GM19238 (cell line): ENCODE measurements at regions not wholly inside any gene's neighbourhood (a gene's known extent, or its start where the extent isn't known, plus 50 kb on each side); places are given as distances from the start of the nearest gene placed in this dataset.

Source experiments
- DNase-seq: peaks from one replicate; pipeline ENCODE4 v3.0.0; 2011; ENCODE audit warnings: low spot score; ENCODE audit not compliant: insufficient read length

- DNase-seq, result no peak
Observed at GRCh38 chr14:76974365-76974764, 54.1 kb downstream of the IRF2BPL start.

GRCh38 chr14:76971549-76971948 is 57.0 kb downstream of the IRF2BPL start:
- DNase-seq, result no peak

GRCh38 chr14:76968621-76969063 is 59.9 kb downstream of the IRF2BPL start:
- no peak for DNase-seq

GRCh38 chr14:76967788-76968187 is 60.7 kb downstream of the IRF2BPL start:
- DNase-seq, result no peak

GRCh38 chr14:76965232-76965631 is 63.3 kb downstream of the IRF2BPL start:
- DNase-seq, result no peak

- DNase-seq, result no peak
Observed at GRCh38 chr14:76964695-76965094, 63.8 kb downstream of the IRF2BPL start.

- no peak for DNase-seq
Observed at GRCh38 chr14:76963372-76963771, 65.1 kb downstream of the IRF2BPL start.

GRCh38 chr14:76962303-76962660 is 66.2 kb downstream of the IRF2BPL start:
- DNase-seq, result no peak

- DNase-seq, result peak; percentile 79
Observed at GRCh38 chr14:76961631-76962302, 66.7 kb downstream of the IRF2BPL start.

- no peak for DNase-seq
Observed at GRCh38 chr14:76958980-76959710, 69.4 kb downstream of the IRF2BPL start.

- DNase-seq, result no peak
Observed at GRCh38 chr14:76958020-76958979, 70.2 kb downstream of the IRF2BPL start.

GRCh38 chr14:76957224-76957891 is 71.2 kb downstream of the IRF2BPL start:
- no peak for DNase-seq

- peak; percentile 48 for DNase-seq
Observed at GRCh38 chr14:76956316-76957090, 72.0 kb downstream of the IRF2BPL start.

- DNase-seq, result no peak
Observed at GRCh38 chr14:76955575-76956315, 72.8 kb downstream of the IRF2BPL start.

- DNase-seq, result no peak
Observed at GRCh38 chr14:76954394-76955190, 73.9 kb downstream of the IRF2BPL start.

GRCh38 chr14:76953311-76953945 is 75.1 kb downstream of the IRF2BPL start:
- DNase-seq, result peak; percentile 62

GRCh38 chr14:76951166-76951565 is 77.3 kb downstream of the IRF2BPL start:
- DNase-seq, result no peak
